IMR-90 (cell line): ENCODE measurements at regions not wholly inside any gene's neighbourhood (a gene's known extent, or its start where the extent isn't known, plus 50 kb on each side); places are given as distances from the start of the nearest gene placed in this dataset.

Experiments used
- ATAC-seq: fragments of 200-7000 bp; cut with Tn5 transposase; 2 replicates; pipeline ENCODE4 v1.9.1; 2020; ENCODE audit warnings: low read depth, mild to moderate bottlenecking, moderate library complexity
- BruUV-seq: library from RNA; stranded (reverse); fragments of 400-500 nt; replicated peaks from 2 replicates; lab custom pipeline; 2021; lab: Mats Ljungman, UMichigan
- CTCF ChIA-PET: fragments of 300-600 bp; formaldehyde crosslinking; extraction: SDS; loops from one replicate; lab custom pipeline; 2021; ENCODE audit warnings: antibody characterized with exemption; lab: Yijun Ruan, JAX
- POLR2A ChIA-PET: fragments of 300-600 bp; sonication (Branson Sonifier 250); formaldehyde crosslinking; loops from one replicate; lab custom pipeline; 2022; ENCODE audit warnings: antibody characterized with exemption; ENCODE audit not compliant: unreplicated experiment; lab: Charles Lee
- DNase-seq: peaks from one replicate; pipeline ENCODE4 v3.0.0; 2013
- H2AFZ ChIP-seq: replicated peaks from 2 replicates; pipeline ENCODE3; 2013; ENCODE audit warnings: low read length, mild to moderate bottlenecking; ENCODE audit not compliant: poor library complexity
- H2AK5ac ChIP-seq: 2 replicates; pipeline ENCODE4 v1.6.1; 2013; ENCODE audit warnings: low read depth, low read length, inconsistent platforms
- H2AK9ac ChIP-seq: replicated peaks from 2 replicates; pipeline ENCODE3; 2013; ENCODE audit warnings: mild to moderate bottlenecking, low read depth, low read length, moderate library complexity; ENCODE audit not compliant: poor library complexity
- H2BK120ac ChIP-seq: 2 replicates; pipeline ENCODE4 v1.6.1; 2013; ENCODE audit warnings: low read depth, low read length, inconsistent platforms
- H2BK15ac ChIP-seq: 3 replicates; pipeline ENCODE4 v1.6.1; 2013; ENCODE audit warnings: low read depth, low read length, inconsistent platforms
- H2BK20ac ChIP-seq: 2 replicates; pipeline ENCODE4 v1.6.1; 2013; ENCODE audit warnings: low read depth, mild to moderate bottlenecking, inconsistent platforms, low read length, moderate library complexity
- H2BK5ac ChIP-seq: 2 replicates; pipeline ENCODE4 v1.6.1; 2013; ENCODE audit warnings: mild to moderate bottlenecking, low read depth, low read length, inconsistent platforms; ENCODE audit not compliant: poor library complexity, severe bottlenecking
- H3K14ac ChIP-seq: replicated peaks from 2 replicates; pipeline ENCODE4 v1.6.1; 2013; ENCODE audit warnings: low read depth, low read length, inconsistent platforms
- H3K18ac ChIP-seq: 2 replicates; pipeline ENCODE4 v1.6.1; 2013; ENCODE audit warnings: low read depth, low read length, control low read depth
- H3K23ac ChIP-seq: 2 replicates; pipeline ENCODE4 v1.6.1; 2013; ENCODE audit warnings: low read depth, low read length, inconsistent platforms
- H3K27ac ChIP-seq: 2 replicates; pipeline ENCODE4 v1.5.1; 2013; ENCODE audit warnings: mild to moderate bottlenecking, control low read depth, low read length; ENCODE audit not compliant: insufficient read depth
- H3K27me3 ChIP-seq: 2 replicates; pipeline ENCODE4 v1.6.1; 2013; ENCODE audit warnings: low read length; ENCODE audit not compliant: control insufficient read depth, insufficient read depth
- H3K36me3 ChIP-seq: 2 replicates; pipeline ENCODE4 v1.6.1; 2013; ENCODE audit warnings: low read length, mixed read lengths; ENCODE audit not compliant: control insufficient read depth, insufficient read depth
- H3K4ac ChIP-seq: 2 replicates; pipeline ENCODE4 v1.6.1; 2013; ENCODE audit warnings: low read depth, low read length, inconsistent platforms
- H3K4me1 ChIP-seq: 2 replicates; pipeline ENCODE4 v1.6.1; 2013; ENCODE audit warnings: low read length, mixed read lengths; ENCODE audit not compliant: control insufficient read depth, insufficient read depth
- H3K4me2 ChIP-seq: 2 replicates; pipeline ENCODE4 v1.6.1; 2013; ENCODE audit warnings: low read depth, mild to moderate bottlenecking, control low read depth, low read length, moderate library complexity
- H3K4me3 ChIP-seq: 2 replicates; pipeline ENCODE4 v1.5.1; 2013; ENCODE audit warnings: low read depth, mild to moderate bottlenecking, control low read depth, low read length, moderate library complexity; ENCODE audit not compliant: insufficient read depth
- H3K56ac ChIP-seq: 2 replicates; pipeline ENCODE4 v1.6.1; 2013; ENCODE audit warnings: low read length, inconsistent platforms; ENCODE audit not compliant: insufficient read depth; ENCODE audit errors: extremely low read depth
- H3K79me1 ChIP-seq, 2 experiments: 2 replicates each; pipeline ENCODE4 v1.6.1; 2013; ENCODE audit warnings: low read length in 2 of 2, inconsistent platforms in 1 of 2, low read depth in 1 of 2
- H3K9ac ChIP-seq: 2 replicates; pipeline ENCODE4 v1.6.1; 2013; ENCODE audit warnings: low read depth, low read length, control low read depth
- H3K9me1 ChIP-seq: 2 replicates; pipeline ENCODE4 v1.6.1; 2013; ENCODE audit warnings: low read length, inconsistent platforms; ENCODE audit not compliant: insufficient read depth
- H3K9me3 ChIP-seq: 2 replicates; pipeline ENCODE4 v1.6.1; 2013; ENCODE audit warnings: low read length; ENCODE audit not compliant: control insufficient read depth, insufficient read depth
- H4K20me1 ChIP-seq: 2 replicates; pipeline ENCODE4 v1.6.1; 2013; ENCODE audit warnings: low read length, inconsistent platforms; ENCODE audit not compliant: insufficient read depth
- H4K5ac ChIP-seq: 2 replicates; pipeline ENCODE4 v1.6.1; 2013; ENCODE audit warnings: mild to moderate bottlenecking, low read depth, low read length, control low read depth
- H4K8ac ChIP-seq, 2 experiments: 2 replicates each; pipeline ENCODE4 v1.6.1; 2013; ENCODE audit warnings: low read depth in 2 of 2, low read length in 2 of 2, control low read depth in 1 of 2, inconsistent platforms in 1 of 2
- H4K91ac ChIP-seq: 2 replicates; pipeline ENCODE4 v1.6.1; 2013; ENCODE audit warnings: low read depth, low read length, inconsistent platforms; ENCODE audit not compliant: insufficient read depth
- BHLHE40 ChIP-seq: fragments of 150-350 bp; IDR thresholded peaks from 2 replicates; pipeline ENCODE4 v1.6.1; 2016; ENCODE audit warnings: mild to moderate bottlenecking, low read depth, low read length
- FOS ChIP-seq: fragments of 150-350 bp; IDR thresholded peaks from 2 replicates; pipeline ENCODE4 v1.6.1; 2016; ENCODE audit warnings: low read depth, low read length
- SMC3 ChIP-seq: fragments of 150-350 bp; IDR thresholded peaks from 2 replicates; pipeline ENCODE4 v1.6.1; 2016; ENCODE audit warnings: low read depth, mild to moderate bottlenecking, antibody characterized with exemption, low read length, moderate library complexity
- WGBS, 2 experiments: methylation state at CpG; one replicate each; pipeline versions ENCODE4 v1.1.5 to v1.1.7; 2013; ENCODE audit warnings: missing lambda C conversion rate in 2 of 2; ENCODE audit not compliant: insufficient read length in 1 of 2; ENCODE audit errors: extremely low coverage in 2 of 2; 5-methylcytosine and 5-hydroxymethylcytosine counted together
- dilution Hi-C: fragments of 300-500 bp; cut with HindIII; formaldehyde crosslinking; loops from one replicate; pipeline ENCODE4 v1.14.3; 2018; ENCODE audit warnings: low sequenced_read_pairs; ENCODE audit not compliant: unreplicated experiment
- in situ Hi-C: fragments of 300-500 bp; cut with MboI; formaldehyde crosslinking; loops from 3 replicates; pipeline ENCODE4 v1.14.3; 2019; ENCODE audit warnings: low sequenced_read_pairs, inconsistent platforms, mixed read lengths
- intact Hi-C: fragments of 100-400 bp; cut with micrococcal nuclease; formaldehyde crosslinking; loops from 2 replicates; pipeline ENCODE4 v1.10.0; 2022

DNA sequence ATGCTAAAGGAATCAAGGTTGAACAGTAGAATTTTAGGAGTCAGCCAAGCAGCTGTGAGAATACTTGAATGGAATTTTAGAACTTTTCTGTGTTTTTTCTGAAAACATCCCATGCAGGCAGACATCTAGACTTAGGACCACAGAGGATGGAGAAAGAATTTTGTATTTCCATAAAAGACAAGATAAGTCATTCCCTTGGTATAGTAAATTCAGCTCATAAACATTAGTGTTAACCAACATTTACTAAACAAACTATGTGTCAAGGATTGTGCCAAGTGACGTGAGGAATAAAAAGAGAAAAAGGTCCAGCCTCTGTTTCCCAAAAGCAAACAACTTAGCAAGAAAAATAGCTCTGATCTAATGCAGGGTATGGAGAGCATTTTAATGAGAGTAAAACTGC, 210.2 kb upstream of the NR5A2 start:
- Histone ChIP-seq H4K20me1 (no peaks in the 10 kb centered on the region), H2BK15ac (no peak overlapping the region), H3K4me3 (no peak overlapping the region), H2AFZ (no peak overlapping the region), H2BK5ac (no peak overlapping the region), H4K8ac (no peak overlapping the region), H2BK120ac (no peak overlapping the region), H3K4me1 (no peaks in the 10 kb centered on the region), H4K5ac (no peak overlapping the region), H2AK5ac (no peak overlapping the region), H3K4me2 (no peak overlapping the region), H3K14ac (no peak overlapping the region), H4K91ac (no peak overlapping the region), H3K27ac (no peak overlapping the region), H3K9me1 (no peaks in the 10 kb centered on the region), H2AK9ac (no peak overlapping the region), H3K79me1 (no peaks in the 10 kb centered on the region), H3K9me3 (no peaks in the 10 kb centered on the region), H3K23ac (no peak overlapping the region), H3K4ac (no peak overlapping the region), H3K9ac (no peak overlapping the region), H3K27me3 (no peaks in the 10 kb centered on the region; the same call in 1 of the 2 replicates), H3K56ac (no peak overlapping the region), H3K18ac (no peak overlapping the region), H3K36me3 (no peaks in the 10 kb centered on the region), H2BK20ac (no peak overlapping the region)
- ChIA-PET CTCF (interaction anchor here (0.7 kb wide), 1 partner anchor 22 kb away, joined by 3 read pairs; no protein-coding TSS in a partner anchor), POLR2A (no interaction called here)
- dilution Hi-C loops (no loop called here), intact Hi-C loops (no loop called here), in situ Hi-C loops (no loop called here)
- DNase-seq (no peak), ATAC-seq (no peak)
- no TSS peak for BruUV-seq
- no CpG with 5 or more reads among the region's 1 CpG for WGBS, 2 experiments
- no peak for TF ChIP-seq BHLHE40
- TF ChIP-seq FOS = no peak
- no peak for TF ChIP-seq SMC3
